Fibroblast of lung (primary cell): ENCODE measurements at regions not wholly inside any gene's neighbourhood (a gene's known extent, or its start where the extent isn't known, plus 50 kb on each side); places are given as distances from the start of the nearest gene placed in this dataset.

ENCODE experiments used
- DNase-seq, 2 donors: peaks; one replicate each; pipeline versions ENCODE4 v3.0.0 to v3.0.0-alpha.2; 2010; ENCODE audit warnings: low read depth in 2 of 2
- H2AFZ ChIP-seq: 2 replicates; pipeline ENCODE4 v1.5.1; 2012; ENCODE audit warnings: low read length, control low read depth, inconsistent platforms
- H3K27ac ChIP-seq: 2 replicates; pipeline ENCODE4 v1.5.1; 2011; ENCODE audit warnings: low read length, control low read depth; ENCODE audit not compliant: insufficient read depth
- H3K27me3 ChIP-seq: 2 replicates; pipeline ENCODE4 v1.5.1; 2011; ENCODE audit warnings: mild to moderate bottlenecking, low read length; ENCODE audit not compliant: control insufficient read depth, insufficient read depth
- H3K36me3 ChIP-seq: 2 replicates; pipeline ENCODE4 v1.5.1; 2011; ENCODE audit warnings: low read length; ENCODE audit not compliant: control insufficient read depth, insufficient read depth
- H3K4me1 ChIP-seq: 2 replicates; pipeline ENCODE4 v1.5.1; 2011; ENCODE audit warnings: low read length; ENCODE audit not compliant: control insufficient read depth, insufficient read depth; ENCODE audit errors: extremely low read depth
- H3K4me2 ChIP-seq: 2 replicates; pipeline ENCODE4 v1.5.1; 2011; ENCODE audit warnings: low read length, control low read depth; ENCODE audit not compliant: insufficient read depth; ENCODE audit errors: extremely low read depth
- H3K4me3 ChIP-seq, 4 experiments: fragments of 200-600 bp in 1 of 4; sonication (generic) in 1 of 4; replicated peaks in 1 of 4; 2 replicates each; pipeline ENCODE4 v1.5.1; 2011 to 2016; ENCODE audit warnings: low read length in 4 of 4, low read depth in 3 of 4, mild to moderate bottlenecking in 3 of 4, control low read depth in 2 of 4, inconsistent platforms in 1 of 4, mixed read lengths in 1 of 4; ENCODE audit not compliant: insufficient read depth in 1 of 4; ENCODE audit errors: control extremely low read depth in 1 of 4
- H3K79me2 ChIP-seq: 2 replicates; pipeline ENCODE4 v1.5.1; 2012; ENCODE audit warnings: mild to moderate bottlenecking, low read length, inconsistent platforms; ENCODE audit not compliant: control insufficient read depth, insufficient read depth
- H3K9ac ChIP-seq: 2 replicates; pipeline ENCODE4 v1.5.1; 2011; ENCODE audit warnings: mild to moderate bottlenecking, low read length, control low read depth; ENCODE audit not compliant: insufficient read depth
- H3K9me3 ChIP-seq: 2 replicates; pipeline ENCODE4 v1.5.1; 2012; ENCODE audit warnings: low read depth, low read length; ENCODE audit not compliant: control insufficient read depth, insufficient read depth
- H4K20me1 ChIP-seq: 2 replicates; pipeline ENCODE4 v1.5.1; 2011; ENCODE audit warnings: low read length; ENCODE audit not compliant: control insufficient read depth, insufficient read depth; ENCODE audit errors: extremely low read depth
- CTCF ChIP-seq, 2 donors: IDR thresholded peaks in 1 of 2; conservative IDR thresholded peaks in 1 of 2; 1 replicate in 1 of 2; 2 replicates in 1 of 2; pipeline ENCODE4 v1.5.1; 2011 to 2012; ENCODE audit warnings: low read length in 2 of 2, control low read depth in 1 of 2, inconsistent platforms in 1 of 2, low read depth in 1 of 2, mild to moderate bottlenecking in 1 of 2
- EZH2 ChIP-seq: IDR thresholded peaks from 2 replicates; pipeline ENCODE4 v1.5.1; 2012; ENCODE audit warnings: low read length, control low read depth, mild to moderate bottlenecking; ENCODE audit errors: missing control alignments

GRCh38 chr2:34372967-34373366 lies 773.9 kb upstream of the FAM98A start:
- H3K36me3 ChIP-seq, result no peaks in the 10 kb centered on the region
- H3K4me1 ChIP-seq, result no peaks in the 10 kb centered on the region
- H4K20me1 ChIP-seq, result no peaks in the 10 kb centered on the region
- H3K27ac ChIP-seq, result no peak overlapping the region
- H3K79me2 ChIP-seq, result no peaks in the 10 kb centered on the region
- no peak overlapping the region for H2AFZ ChIP-seq
- no peak overlapping the region for H3K4me2 ChIP-seq
- H3K4me3 ChIP-seq, result no peak overlapping the region
- no peaks in the 10 kb centered on the region for H3K27me3 ChIP-seq
- TF ChIP-seq EZH2 (no peak), CTCF (conservative IDR thresholded peaks at IDR 0.05 in 1 of 2, IDR thresholded peaks at IDR 0.05 in 1 of 2; ENCODE audit: low read depth in 1 of 2, low read length in 2 of 2) (no peak)
- H3K9me3 ChIP-seq, result no peaks in the 10 kb centered on the region
- DNase-seq, result no peak
- no peak overlapping the region for H3K9ac ChIP-seq

GRCh38 chr2:34371711-34372110 lies 772.6 kb upstream of the FAM98A start:
- no peaks in the 10 kb centered on the region for H3K27me3 ChIP-seq
- no peak overlapping the region for H3K4me3 ChIP-seq
- no peaks in the 10 kb centered on the region for H3K4me1 ChIP-seq
- H3K79me2 ChIP-seq, result no peaks in the 10 kb centered on the region
- no peak overlapping the region for H2AFZ ChIP-seq
- no peaks in the 10 kb centered on the region for H4K20me1 ChIP-seq
- no peaks in the 10 kb centered on the region for H3K36me3 ChIP-seq
- no peaks in the 10 kb centered on the region for H3K9me3 ChIP-seq
- no peak for DNase-seq
- no peak overlapping the region for H3K9ac ChIP-seq
- no peak overlapping the region for H3K27ac ChIP-seq
- no peak overlapping the region for H3K4me2 ChIP-seq
- TF ChIP-seq CTCF (conservative IDR thresholded peaks at IDR 0.05 in 1 of 2, IDR thresholded peaks at IDR 0.05 in 1 of 2; ENCODE audit: low read depth in 1 of 2, low read length in 2 of 2) (no peak), EZH2 (no peak)

- H3K9me3 ChIP-seq, result no peaks in the 10 kb centered on the region
- H4K20me1 ChIP-seq, result no peaks in the 10 kb centered on the region
- H3K36me3 ChIP-seq, result no peaks in the 10 kb centered on the region
- no peak overlapping the region for H3K27ac ChIP-seq
- DNase-seq, result no peak
- no peak for TF ChIP-seq EZH2
- no peak for TF ChIP-seq CTCF (conservative IDR thresholded peaks at IDR 0.05 in 1 of 2, IDR thresholded peaks at IDR 0.05 in 1 of 2; ENCODE audit: low read depth in 1 of 2, low read length in 2 of 2)
- H3K9ac ChIP-seq, result no peak overlapping the region
- H3K4me1 ChIP-seq, result no peaks in the 10 kb centered on the region
- no peak overlapping the region for H3K4me3 ChIP-seq
- no peaks in the 10 kb centered on the region for H3K27me3 ChIP-seq
- no peak overlapping the region for H3K4me2 ChIP-seq
- H2AFZ ChIP-seq, result no peak overlapping the region
- H3K79me2 ChIP-seq, result no peaks in the 10 kb centered on the region
Observed at GRCh38 chr2:34368304-34368703, 769.2 kb upstream of the FAM98A start.
